ENCODE measurements at regions not wholly inside any gene's neighbourhood (a gene's known extent, or its start where the extent isn't known, plus 50 kb on each side); places are given as distances from the start of the nearest gene placed in this dataset.
"Not testable (repeated sequence)": the region's sequence is repeated elsewhere in the genome, so short reads cannot be mapped to it uniquely, and the experiment has no call there.

DNA sequence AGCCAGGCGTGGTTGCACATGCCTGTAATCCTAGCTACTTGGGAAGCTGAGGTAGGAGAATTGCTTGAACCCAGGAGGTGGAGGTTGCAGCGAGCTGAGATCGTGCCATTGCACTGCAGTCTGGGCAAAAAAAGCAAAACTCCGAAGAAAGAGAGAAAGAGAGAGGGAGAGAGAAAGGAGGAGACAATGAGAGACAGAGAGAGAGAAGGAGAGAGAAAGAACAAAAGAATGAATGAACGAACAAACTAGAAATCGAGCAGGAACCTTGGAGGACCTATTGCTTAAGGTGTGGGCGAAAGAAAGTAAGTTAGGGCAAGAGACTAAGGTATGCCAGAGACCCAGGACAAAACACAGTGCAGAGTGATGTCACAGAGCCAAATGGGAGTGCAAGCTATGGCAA is 102.8 kb upstream of the FBXO28 start:
- H3K79me2 ChIP-seq (ENCODE audit: control insufficient read depth, insufficient read depth, low read length, unreplicated experiment); H2AFZ ChIP-seq (ENCODE audit: low read length, unreplicated experiment); H3K4me1 ChIP-seq (ENCODE audit: control insufficient read depth, insufficient read depth, low read length, unreplicated experiment); H3K27me3 ChIP-seq (ENCODE audit: insufficient read depth, low read length); H3K4me3 ChIP-seq (ENCODE audit: low read depth, low read length); H3K27ac ChIP-seq (ENCODE audit: low read depth, low read length): not testable (repeated sequence)
- peaks cover 11% of the 10 kb centered on the region for H3K36me3 ChIP-seq (ENCODE audit: insufficient read depth, low read length)

DNA sequence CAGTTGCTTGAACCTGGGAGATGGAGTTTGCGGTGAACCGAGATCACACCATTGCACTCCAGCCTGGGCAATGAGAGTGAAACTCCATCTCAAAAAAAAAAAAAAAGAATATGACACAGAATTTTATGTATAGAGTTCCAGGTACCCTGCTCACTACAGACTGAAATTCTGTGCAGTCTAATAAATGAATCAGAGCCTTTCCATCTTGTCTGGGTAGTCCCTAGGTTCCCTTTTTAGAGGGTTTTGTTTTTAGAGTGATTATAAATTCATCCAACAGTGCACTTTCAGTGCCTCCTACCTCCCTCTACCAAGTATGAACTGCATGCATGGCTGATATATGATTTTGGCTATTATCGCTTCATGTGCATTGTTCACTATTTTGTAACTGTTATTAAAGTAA is 107.9 kb upstream of the FBXO28 start:
- not testable (repeated sequence) for H3K79me2 ChIP-seq (ENCODE audit: control insufficient read depth, insufficient read depth, low read length, unreplicated experiment); H3K4me3 ChIP-seq (ENCODE audit: low read depth, low read length); H2AFZ ChIP-seq (ENCODE audit: low read length, unreplicated experiment); H3K27me3 ChIP-seq (ENCODE audit: insufficient read depth, low read length); H3K4me1 ChIP-seq (ENCODE audit: control insufficient read depth, insufficient read depth, low read length, unreplicated experiment); H3K27ac ChIP-seq (ENCODE audit: low read depth, low read length)
- H3K36me3 ChIP-seq (ENCODE audit: insufficient read depth, low read length), result peaks cover 17% of the 10 kb centered on the region

DNA sequence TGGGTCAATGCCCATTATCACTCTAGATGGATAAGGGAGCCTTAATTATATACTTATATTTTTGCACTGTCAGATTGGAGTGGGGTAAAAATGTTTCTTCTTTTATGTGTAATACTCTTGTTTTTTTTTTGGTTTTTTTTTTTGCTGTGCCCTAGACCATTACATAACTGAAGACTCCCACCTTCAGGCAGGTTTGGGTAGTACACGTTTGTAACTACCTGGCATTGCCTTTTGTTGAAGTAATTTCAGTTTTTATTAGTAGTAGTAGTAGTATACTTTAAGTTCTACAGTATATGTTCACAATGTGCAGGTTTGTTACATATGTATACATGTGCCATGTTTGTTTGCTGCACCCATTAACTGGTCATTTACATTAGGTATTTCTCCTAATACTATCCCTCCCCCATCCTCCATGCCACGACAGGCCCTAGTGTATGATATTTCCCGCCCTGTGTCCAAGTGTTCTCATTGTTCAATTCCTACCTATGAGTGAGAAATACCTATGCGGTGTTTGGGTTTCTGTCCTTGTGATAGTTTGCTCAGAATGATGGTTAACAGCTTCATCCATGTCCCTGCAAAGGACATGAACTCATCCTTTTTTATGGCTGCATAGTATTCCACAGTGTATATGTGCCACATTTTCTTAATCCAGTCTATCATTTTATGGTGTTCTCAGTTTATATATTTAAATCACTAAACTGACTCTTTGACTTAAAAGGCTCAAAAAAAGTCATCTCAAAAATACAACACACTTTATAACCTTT is 109.2 kb upstream of the FBXO28 start:
- H3K36me3 ChIP-seq (ENCODE audit: insufficient read depth, low read length), result peaks cover 14% of the 10 kb centered on the region
- H3K27me3 ChIP-seq (ENCODE audit: insufficient read depth, low read length); H2AFZ ChIP-seq (ENCODE audit: low read length, unreplicated experiment); H3K79me2 ChIP-seq (ENCODE audit: control insufficient read depth, insufficient read depth, low read length, unreplicated experiment); H3K4me1 ChIP-seq (ENCODE audit: control insufficient read depth, insufficient read depth, low read length, unreplicated experiment); H3K4me3 ChIP-seq (ENCODE audit: low read depth, low read length); H3K27ac ChIP-seq (ENCODE audit: low read depth, low read length): not testable (repeated sequence)

DNA sequence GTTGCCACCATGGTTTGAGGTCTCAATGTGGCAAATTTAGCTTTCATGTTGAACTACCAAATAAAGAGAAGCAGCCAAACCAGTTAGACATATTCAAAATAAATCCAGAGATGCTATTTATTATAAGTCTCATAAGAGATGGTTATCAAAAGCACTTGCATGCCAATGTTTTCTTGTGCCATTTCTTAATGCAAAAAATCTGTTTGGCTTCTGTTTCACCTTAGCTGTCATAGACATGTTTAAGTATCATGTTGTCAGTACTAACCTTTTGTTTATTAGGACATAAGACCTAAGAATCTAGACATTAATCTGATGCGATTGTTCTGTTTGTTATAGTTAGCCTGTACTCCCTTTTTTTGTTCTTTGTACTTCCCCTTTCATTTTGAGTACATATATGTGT is 110.0 kb upstream of the FBXO28 start:
- not testable (repeated sequence) for H3K4me3 ChIP-seq (ENCODE audit: low read depth, low read length); H3K79me2 ChIP-seq (ENCODE audit: control insufficient read depth, insufficient read depth, low read length, unreplicated experiment); H2AFZ ChIP-seq (ENCODE audit: low read length, unreplicated experiment); H3K27ac ChIP-seq (ENCODE audit: low read depth, low read length); H3K27me3 ChIP-seq (ENCODE audit: insufficient read depth, low read length)
- Histone ChIP-seq H3K36me3 (ENCODE audit: insufficient read depth, low read length) (peaks cover 14% of the 10 kb centered on the region), H3K4me1 (ENCODE audit: control insufficient read depth, insufficient read depth, low read length, unreplicated experiment) (peaks cover 10% of the 10 kb centered on the region)

DNA sequence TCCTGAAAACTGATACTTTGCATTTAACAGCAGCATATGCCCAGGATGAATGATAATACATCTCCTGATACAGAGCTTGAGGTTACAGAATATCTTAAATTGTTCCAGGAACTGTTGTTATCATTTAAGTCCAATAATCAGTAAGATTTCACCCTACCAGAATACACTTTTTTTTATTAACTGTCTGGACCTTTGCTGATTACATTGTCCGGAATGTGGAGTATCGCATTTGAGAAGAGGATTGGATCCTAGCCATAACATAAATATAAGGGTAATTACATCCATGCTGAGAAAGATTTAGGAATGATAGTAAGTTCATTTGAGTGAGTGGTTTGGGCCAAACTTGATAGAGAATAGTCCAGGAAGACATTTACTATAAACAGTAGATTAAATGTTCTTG is 112.2 kb upstream of the FBXO28 start:
- H3K36me3 ChIP-seq (ENCODE audit: insufficient read depth, low read length); H2AFZ ChIP-seq (ENCODE audit: low read length, unreplicated experiment); H3K4me3 ChIP-seq (ENCODE audit: low read depth, low read length); H3K27me3 ChIP-seq (ENCODE audit: insufficient read depth, low read length); H3K27ac ChIP-seq (ENCODE audit: low read depth, low read length); H3K79me2 ChIP-seq (ENCODE audit: control insufficient read depth, insufficient read depth, low read length, unreplicated experiment): not testable (repeated sequence)
- peaks cover 16% of the 10 kb centered on the region for H3K4me1 ChIP-seq (ENCODE audit: control insufficient read depth, insufficient read depth, low read length, unreplicated experiment)

DNA sequence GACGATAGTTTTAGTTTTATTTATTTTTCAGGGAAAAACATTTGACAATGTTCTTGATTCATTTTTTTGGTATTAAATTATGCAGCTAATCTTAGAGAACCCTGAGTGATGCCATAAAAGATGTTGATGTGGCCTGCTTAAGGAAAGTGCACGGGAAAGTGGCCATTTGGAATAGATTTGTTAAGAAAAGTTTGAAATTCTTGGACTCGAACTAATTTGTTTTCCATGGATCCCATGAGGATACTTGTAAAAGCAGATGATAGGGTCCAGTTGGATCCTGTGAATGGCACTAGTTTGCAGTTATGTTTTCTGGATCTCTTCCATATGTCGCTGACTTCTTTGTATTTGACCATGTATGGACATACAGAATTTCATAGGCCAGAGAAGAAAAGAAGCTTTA is 114.2 kb upstream of the FBXO28 start:
- Histone ChIP-seq H3K27ac (ENCODE audit: low read depth, low read length) (peak overlapping the region; percentile 83), H3K4me1 (ENCODE audit: control insufficient read depth, insufficient read depth, low read length, unreplicated experiment) (peaks cover 20% of the 10 kb centered on the region)
- H3K79me2 ChIP-seq (ENCODE audit: control insufficient read depth, insufficient read depth, low read length, unreplicated experiment), result not testable (repeated sequence)

DNA sequence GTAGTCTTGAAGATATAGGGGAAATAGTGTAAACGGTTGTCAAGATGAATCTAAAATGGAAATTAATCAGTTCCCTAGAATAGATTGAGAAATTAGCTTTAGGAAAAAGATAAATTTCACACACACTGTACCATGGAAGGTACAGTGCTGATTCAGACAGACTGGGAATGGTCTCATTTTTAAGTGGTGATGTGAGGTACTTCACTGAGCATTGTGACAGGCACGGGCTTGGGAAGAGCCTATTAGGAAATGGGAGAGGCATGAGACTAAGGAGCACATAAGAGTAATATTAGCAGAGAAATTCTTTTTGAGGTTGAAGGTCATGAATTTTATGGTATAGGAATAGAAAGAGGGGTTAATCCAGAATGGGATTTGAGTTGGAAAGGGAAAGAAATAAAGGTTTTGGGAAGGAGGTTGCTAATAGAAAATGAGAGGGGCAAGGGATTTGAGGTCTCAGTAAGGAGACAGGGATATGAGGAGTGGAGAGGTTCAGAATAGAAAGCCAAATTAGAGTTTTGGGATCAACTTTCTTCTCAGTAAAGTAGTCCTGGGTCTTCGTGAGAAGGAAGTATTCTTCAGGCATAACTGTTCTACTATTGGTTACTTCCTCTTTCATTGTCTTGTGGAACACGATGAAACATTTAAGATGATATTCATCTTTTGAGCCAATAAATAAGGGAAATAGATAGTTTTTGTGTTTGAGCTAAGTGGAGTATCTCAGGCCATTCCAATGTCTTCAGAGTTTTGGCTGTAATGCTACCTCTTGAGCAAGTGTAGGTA is 115.0 kb upstream of the FBXO28 start:
- Histone ChIP-seq H3K79me2 (ENCODE audit: control insufficient read depth, insufficient read depth, low read length, unreplicated experiment) (peaks cover 12% of the 10 kb centered on the region), H3K27ac (ENCODE audit: low read depth, low read length) (peak overlapping the region; percentile 83), H3K4me1 (ENCODE audit: control insufficient read depth, insufficient read depth, low read length, unreplicated experiment) (peaks cover 20% of the 10 kb centered on the region), H3K4me3 (ENCODE audit: low read depth, low read length) (peak overlapping the region; percentile 19; the same call in 1 of the 2 replicates)
- not testable (repeated sequence) for H3K36me3 ChIP-seq (ENCODE audit: insufficient read depth, low read length); H2AFZ ChIP-seq (ENCODE audit: low read length, unreplicated experiment); H3K27me3 ChIP-seq (ENCODE audit: insufficient read depth, low read length)

More for the DNA sequence above, 114.2 kb upstream of the FBXO28 start:
- H3K36me3 ChIP-seq (ENCODE audit: insufficient read depth, low read length); H2AFZ ChIP-seq (ENCODE audit: low read length, unreplicated experiment); H3K4me3 ChIP-seq (ENCODE audit: low read depth, low read length); H3K27me3 ChIP-seq (ENCODE audit: insufficient read depth, low read length): not testable (repeated sequence)

DNA sequence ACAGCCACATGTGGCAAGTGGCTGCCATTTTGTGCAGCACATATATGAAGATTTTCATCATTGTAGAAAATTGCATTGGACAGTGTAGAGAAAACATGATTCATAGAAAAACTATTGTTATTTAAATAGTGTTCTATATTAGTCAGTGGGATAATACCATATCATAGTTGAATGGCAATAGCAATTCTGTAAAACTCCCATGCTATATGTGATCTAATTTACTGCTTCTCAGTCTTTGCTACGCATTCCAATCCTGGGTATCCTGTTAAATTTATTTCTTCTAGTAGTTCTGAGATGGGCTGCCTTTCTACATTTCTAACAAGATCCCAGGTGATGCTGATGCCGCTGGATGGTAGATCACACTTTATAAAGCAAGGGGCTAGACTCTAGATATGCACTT is 117.5 kb upstream of the FBXO28 start:
- H3K79me2 ChIP-seq (ENCODE audit: control insufficient read depth, insufficient read depth, low read length, unreplicated experiment), result peaks cover 22% of the 10 kb centered on the region

DNA sequence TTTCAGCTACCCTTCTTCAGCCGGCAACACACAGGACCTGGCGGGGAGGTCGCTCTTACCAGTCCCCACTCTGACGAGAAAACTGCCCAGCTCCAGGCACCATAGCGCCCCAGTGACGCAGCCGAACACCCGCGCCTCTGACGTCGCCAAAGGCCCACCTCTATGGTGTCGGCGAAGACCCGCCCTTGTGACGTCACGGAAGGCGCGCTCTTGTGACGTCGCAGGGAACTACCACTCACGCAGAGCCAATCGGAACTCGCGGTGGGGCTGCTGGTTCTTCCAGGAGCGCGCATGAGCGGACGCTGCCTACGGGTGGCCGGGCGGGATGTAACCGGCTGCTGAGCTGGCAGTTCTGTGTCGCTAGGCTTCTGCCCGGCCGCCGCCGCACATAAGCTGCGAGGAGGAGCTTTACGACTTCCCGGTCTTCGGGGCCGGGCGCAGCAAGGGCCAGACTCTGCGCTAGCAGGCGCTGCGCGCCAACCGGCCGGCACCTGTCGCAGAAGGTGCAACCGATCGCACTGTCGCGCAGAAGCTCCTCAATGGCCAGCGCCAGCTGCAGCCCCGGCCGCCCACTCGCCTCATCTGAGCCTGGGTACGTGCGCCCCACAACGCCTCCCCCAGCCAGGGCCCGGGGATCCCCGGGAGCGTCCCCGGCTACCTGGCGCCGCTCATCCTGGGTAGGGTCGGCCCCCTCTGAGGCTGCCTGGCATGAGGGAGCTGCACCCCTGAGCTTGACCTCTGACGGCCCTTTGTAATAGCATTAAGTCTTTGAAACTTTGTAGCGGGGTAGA is 121.3 kb upstream of the FBXO28 start:
- H3K36me3 ChIP-seq (ENCODE audit: insufficient read depth, low read length); H3K27me3 ChIP-seq (ENCODE audit: insufficient read depth, low read length); H3K4me1 ChIP-seq (ENCODE audit: control insufficient read depth, insufficient read depth, low read length, unreplicated experiment); H2AFZ ChIP-seq (ENCODE audit: low read length, unreplicated experiment): not testable (repeated sequence)
- Histone ChIP-seq H3K79me2 (ENCODE audit: control insufficient read depth, insufficient read depth, low read length, unreplicated experiment) (peaks cover 17% of the 10 kb centered on the region), H3K27ac (ENCODE audit: low read depth, low read length) (peak overlapping the region; percentile 59), H3K4me3 (ENCODE audit: low read depth, low read length) (peak overlapping the region; percentile 80)

More for the DNA sequence above, 117.5 kb upstream of the FBXO28 start:
- not testable (repeated sequence) for H3K27me3 ChIP-seq (ENCODE audit: insufficient read depth, low read length); H3K36me3 ChIP-seq (ENCODE audit: insufficient read depth, low read length); H3K4me3 ChIP-seq (ENCODE audit: low read depth, low read length); H2AFZ ChIP-seq (ENCODE audit: low read length, unreplicated experiment)
- Histone ChIP-seq H3K27ac (ENCODE audit: low read depth, low read length) (peak overlapping the region; percentile 71), H3K4me1 (ENCODE audit: control insufficient read depth, insufficient read depth, low read length, unreplicated experiment) (peaks cover 20% of the 10 kb centered on the region)

DNA sequence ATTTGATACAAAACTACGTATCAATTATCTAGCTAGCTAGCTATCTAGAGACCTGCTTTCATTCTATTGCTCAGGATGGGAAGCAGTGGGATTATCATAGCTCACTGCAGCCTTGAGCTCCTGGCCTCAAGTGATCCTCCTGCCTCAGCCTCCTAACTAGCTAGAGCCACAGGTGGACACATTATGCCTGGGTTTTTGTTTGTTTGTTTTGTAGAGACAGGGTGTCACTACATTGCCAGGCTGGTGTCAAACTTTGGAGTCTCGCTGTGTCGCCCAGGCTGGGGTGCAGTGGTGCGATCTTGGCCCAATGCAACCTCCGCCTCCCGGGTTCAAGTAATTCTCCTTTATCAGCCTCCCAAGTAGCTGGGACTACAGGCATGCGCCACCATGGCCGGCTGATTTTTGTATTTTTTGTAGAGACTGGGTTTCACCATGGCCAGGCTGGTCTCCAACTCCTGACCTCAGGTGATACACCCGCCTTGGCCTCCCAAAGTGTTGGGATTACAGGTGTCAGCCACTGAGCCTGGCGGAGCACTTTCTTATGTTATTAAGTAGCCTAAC is 122.5 kb upstream of the FBXO28 start:
- H3K4me3 ChIP-seq (ENCODE audit: low read depth, low read length); H3K4me1 ChIP-seq (ENCODE audit: control insufficient read depth, insufficient read depth, low read length, unreplicated experiment); H3K27me3 ChIP-seq (ENCODE audit: insufficient read depth, low read length); H3K27ac ChIP-seq (ENCODE audit: low read depth, low read length); H3K36me3 ChIP-seq (ENCODE audit: insufficient read depth, low read length); H2AFZ ChIP-seq (ENCODE audit: low read length, unreplicated experiment): not testable (repeated sequence)
- peaks cover 14% of the 10 kb centered on the region for H3K79me2 ChIP-seq (ENCODE audit: control insufficient read depth, insufficient read depth, low read length, unreplicated experiment)
